ENCODE measurements at regions not wholly inside any gene's neighbourhood (a gene's known extent, or its start where the extent isn't known, plus 50 kb on each side); places are given as distances from the start of the nearest gene placed in this dataset.

GRCh38 chr12:65536351-65536750 lies 257.9 kb downstream of the MSRB3 start:
- Mint-ChIP-seq H3K27me3 (no peaks in the 10 kb centered on the region), H3K4me1 (ENCODE audit: low read depth) (no peaks in the 10 kb centered on the region), H3K36me3 (ENCODE audit: low read depth) (no peaks in the 10 kb centered on the region), H3K27ac (no peak overlapping the region), H3K4me3 (no peak overlapping the region), H3K9me3 (peaks cover 10% of the 10 kb centered on the region)
- Histone ChIP-seq H3K27me3 (ENCODE audit: control insufficient read depth in 1 of 2, insufficient read depth in 2 of 2, low read length in 2 of 2) (peaks cover 0 to 3% of the 10 kb centered on the region in 2 experiments), H3K27ac (ENCODE audit: low read depth in 1 of 2, low read length in 2 of 2) (no peak overlapping the region), H3K4me3 (ENCODE audit: low read length) (no peak overlapping the region), H3K9me3 (ENCODE audit: control insufficient read depth in 1 of 2, insufficient read depth in 1 of 2, low read length in 2 of 2) (peaks cover 0 to 10% of the 10 kb centered on the region in 2 experiments), H3K36me3 (ENCODE audit: insufficient read depth, low read length) (no peaks in the 10 kb centered on the region), H3K4me1 (ENCODE audit: insufficient read depth, low read length) (no peaks in the 10 kb centered on the region)
- ChIA-PET CTCF (no interaction called here), POLR2A (no interaction called here)
- intact Hi-C loops (cut with DNase I, micrococcal nuclease), result no loop called here
- no peak for TF ChIP-seq CTCF (IDR thresholded peaks at IDR 0.05)
- no peak for ATAC-seq (ENCODE audit: poor library complexity)
- no peak for DNase-seq

DNA sequence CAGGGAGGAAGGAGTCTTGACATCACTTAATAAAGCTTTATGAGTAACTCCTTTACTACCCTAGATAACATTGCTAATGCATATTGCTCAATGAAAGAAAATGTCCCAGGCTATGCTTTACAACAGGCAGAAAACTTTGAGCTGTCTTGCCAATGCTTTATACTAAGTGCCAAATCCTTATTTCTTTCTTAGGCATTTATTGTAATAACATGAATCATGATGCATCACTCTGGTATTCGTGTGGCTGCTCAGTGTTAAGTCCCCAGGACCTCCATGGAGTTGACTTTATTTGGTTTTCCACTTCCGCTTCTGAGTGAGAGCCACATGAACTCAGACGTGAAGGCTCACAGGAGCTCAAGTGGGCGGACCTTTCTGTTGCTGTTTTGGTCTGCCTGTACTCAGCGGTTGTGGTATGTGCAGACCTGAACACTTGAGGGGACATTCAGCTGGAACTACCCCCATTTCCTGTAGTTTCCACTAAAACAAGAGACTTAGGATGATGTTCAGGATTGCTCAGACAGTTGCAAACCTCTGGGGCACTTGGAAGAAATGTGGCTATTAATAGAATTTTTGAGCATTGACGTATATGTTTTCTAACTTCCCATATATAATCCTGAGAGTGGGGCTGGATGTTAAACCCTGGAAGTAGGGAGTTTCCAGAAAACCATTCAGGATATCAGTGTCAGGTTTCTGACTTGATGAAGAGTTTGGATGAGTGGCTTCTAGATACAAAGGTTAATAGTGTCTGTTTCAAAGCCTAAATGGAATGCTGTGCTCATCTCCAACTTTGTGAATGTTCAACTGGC lies 258.6 kb downstream of the MSRB3 start:
- ChIA-PET CTCF (no interaction called here), POLR2A (no interaction called here)
- H3K36me3 ChIP-seq (ENCODE audit: insufficient read depth, low read length), result no peaks in the 10 kb centered on the region
- DNase-seq (no peak), ATAC-seq (ENCODE audit: poor library complexity) (no peak)
- intact Hi-C loops (cut with DNase I, micrococcal nuclease), result no loop called here
- no peaks in the 10 kb centered on the region for H3K27me3 ChIP-seq (ENCODE audit: control insufficient read depth in 1 of 2, insufficient read depth in 2 of 2, low read length in 2 of 2)
- no peak overlapping the region for H3K27ac ChIP-seq (ENCODE audit: low read depth in 1 of 2, low read length in 2 of 2)
- no peak overlapping the region for H3K4me3 Mint-ChIP-seq
- H3K9me3 Mint-ChIP-seq, result peaks cover 10% of the 10 kb centered on the region
- no peaks in the 10 kb centered on the region for H3K27me3 Mint-ChIP-seq
- TF ChIP-seq CTCF (IDR thresholded peaks at IDR 0.05), result no peak
- no peaks in the 10 kb centered on the region for H3K4me1 ChIP-seq (ENCODE audit: insufficient read depth, low read length)
- H3K9me3 ChIP-seq (ENCODE audit: control insufficient read depth in 1 of 2, insufficient read depth in 1 of 2, low read length in 2 of 2), result peaks cover 0 to 10% of the 10 kb centered on the region in 2 experiments
- no peak overlapping the region for H3K27ac Mint-ChIP-seq
- no peak overlapping the region for H3K4me3 ChIP-seq (ENCODE audit: low read length)
- H3K36me3 Mint-ChIP-seq (ENCODE audit: low read depth), result no peaks in the 10 kb centered on the region
- no peaks in the 10 kb centered on the region for H3K4me1 Mint-ChIP-seq (ENCODE audit: low read depth)

- peaks cover 10% of the 10 kb centered on the region for H3K9me3 Mint-ChIP-seq
- Histone ChIP-seq H3K27me3 (ENCODE audit: control insufficient read depth in 1 of 2, insufficient read depth in 2 of 2, low read length in 2 of 2) (no peaks in the 10 kb centered on the region), H3K4me3 (ENCODE audit: low read length) (no peak overlapping the region), H3K36me3 (ENCODE audit: insufficient read depth, low read length) (no peaks in the 10 kb centered on the region), H3K4me1 (ENCODE audit: insufficient read depth, low read length) (no peaks in the 10 kb centered on the region), H3K27ac (ENCODE audit: low read depth in 1 of 2, low read length in 2 of 2) (no peak overlapping the region), H3K9me3 (ENCODE audit: control insufficient read depth in 1 of 2, insufficient read depth in 1 of 2, low read length in 2 of 2) (peaks cover 0 to 10% of the 10 kb centered on the region in 2 experiments)
- no peak overlapping the region for H3K4me3 Mint-ChIP-seq
- no peak for TF ChIP-seq CTCF (IDR thresholded peaks at IDR 0.05)
- DNase-seq, result no peak
- ATAC-seq (ENCODE audit: poor library complexity), result no peak
- CTCF ChIA-PET, result no interaction called here
- H3K36me3 Mint-ChIP-seq (ENCODE audit: low read depth), result no peaks in the 10 kb centered on the region
- no peaks in the 10 kb centered on the region for H3K4me1 Mint-ChIP-seq (ENCODE audit: low read depth)
- no peaks in the 10 kb centered on the region for H3K27me3 Mint-ChIP-seq
- intact Hi-C loops (cut with DNase I, micrococcal nuclease), result no loop called here
- H3K27ac Mint-ChIP-seq, result no peak overlapping the region
- POLR2A ChIA-PET, result no interaction called here
These were observed 259.5 kb downstream of the MSRB3 start for GRCh38 chr12:65537978-65538377.
